Globus pallidus (tissue), 1 donor: ENCODE measurements at regions not wholly inside any gene's neighbourhood (a gene's known extent, or its start where the extent isn't known, plus 50 kb on each side); places are given as distances from the start of the nearest gene placed in this dataset.
A peak's percentile ranks its signal among the peaks of the same experiment; 100 is the strongest.
"Not testable (repeated sequence)": the region's sequence is repeated elsewhere in the genome, so short reads cannot be mapped to it uniquely, and the experiment has no call there.

ENCODE experiments used
- DNase-seq: peaks from one replicate; pipeline ENCODE4 v3.0.0-alpha.2; 2015; ENCODE audit warnings: low spot score

GRCh38 chr6:115873901-115874300 is 186.8 kb downstream of the FRK start:
- DNase-seq = no peak

- DNase-seq = no peak
Measured at GRCh38 chr6:115870464-115870863, 190.2 kb downstream of the FRK start.

GRCh38 chr6:115865914-115866313 is 194.8 kb downstream of the FRK start:
- DNase-seq = peak; percentile 1

GRCh38 chr6:115863211-115863610 is 197.5 kb downstream of the FRK start:
- no peak for DNase-seq

- DNase-seq = not testable (repeated sequence)
Measured at GRCh38 chr6:115861658-115862057, 199.0 kb downstream of the FRK start.

GRCh38 chr6:115859577-115859976 is 201.1 kb downstream of the FRK start:
- DNase-seq = not testable (repeated sequence)

- DNase-seq = no peak
Measured at GRCh38 chr6:115854866-115855665, 205.6 kb downstream of the FRK start.

- no peak for DNase-seq
Measured at GRCh38 chr6:115847671-115848070, 213.0 kb downstream of the FRK start.

- no peak for DNase-seq
Measured at GRCh38 chr6:115843945-115844344, 216.7 kb downstream of the FRK start.

GRCh38 chr6:115842338-115842737 is 218.4 kb downstream of the FRK start:
- no peak for DNase-seq

- DNase-seq = no peak
Measured at GRCh38 chr6:115839583-115840181, 221.0 kb downstream of the FRK start.

- DNase-seq = peak; percentile 8
Measured at GRCh38 chr6:115838763-115839401, 221.8 kb downstream of the FRK start.

- DNase-seq = no peak
Measured at GRCh38 chr6:115838216-115838615, 222.5 kb downstream of the FRK start.

GRCh38 chr6:115836374-115836773 is 224.3 kb downstream of the FRK start:
- not testable (repeated sequence) for DNase-seq

GRCh38 chr6:115835314-115835713 is 225.4 kb downstream of the FRK start:
- no peak for DNase-seq

GRCh38 chr6:115834542-115834941 is 226.1 kb downstream of the FRK start:
- DNase-seq = not testable (repeated sequence)

GRCh38 chr6:115832786-115833185 is 227.9 kb downstream of the FRK start:
- no peak for DNase-seq

- DNase-seq = no peak
Measured at GRCh38 chr6:115832186-115832585, 228.5 kb downstream of the FRK start.

GRCh38 chr6:115830895-115831294 is 229.8 kb downstream of the FRK start:
- DNase-seq = no peak

- no peak for DNase-seq
Measured at GRCh38 chr6:115821798-115822197, 238.9 kb downstream of the FRK start.

GRCh38 chr6:115819506-115819905 is 241.2 kb downstream of the FRK start:
- DNase-seq = no peak

GRCh38 chr6:115817161-115817560 is 243.5 kb downstream of the FRK start:
- DNase-seq = no peak

- no peak for DNase-seq
Measured at GRCh38 chr6:115814907-115815306, 245.8 kb downstream of the FRK start.
